ENCODE measurements at regions not wholly inside any gene's neighbourhood (a gene's known extent, or its start where the extent isn't known, plus 50 kb on each side); places are given as distances from the start of the nearest gene placed in this dataset.
"Not testable (repeated sequence)": the region's sequence is repeated elsewhere in the genome, so short reads cannot be mapped to it uniquely, and the experiment has no call there.

- H3K36me3 ChIP-seq (ENCODE audit: control insufficient read depth, insufficient read depth, low read length): no peaks in the 10 kb centered on the region
- no peaks in the 10 kb centered on the region for H3K27me3 ChIP-seq (ENCODE audit: control insufficient read depth, insufficient read depth, low read length)
- H3K4me2 ChIP-seq (ENCODE audit: low read length): no peak overlapping the region
- H3K4me1 ChIP-seq: no peaks in the 10 kb centered on the region
- no peak overlapping the region for H2AFZ ChIP-seq
- H3K9me3 ChIP-seq (ENCODE audit: control insufficient read depth, low read length): no peaks in the 10 kb centered on the region
- H3K4me3 ChIP-seq (ENCODE audit: low read depth, low read length): no peak overlapping the region
- H3K9ac ChIP-seq: no peak overlapping the region
- H3K27ac ChIP-seq: no peak overlapping the region
- H3K79me2 ChIP-seq: no peaks in the 10 kb centered on the region
- TF ChIP-seq CTCF (IDR thresholded peaks at IDR 0.05): no peak
Observed at GRCh38 chr7:110307776-110308175, 783.2 kb upstream of the LRRN3 start.

- Histone ChIP-seq H3K9me3 (ENCODE audit: control insufficient read depth, low read length) (no peaks in the 10 kb centered on the region), H3K4me2 (ENCODE audit: low read length) (no peak overlapping the region), H3K4me1 (no peaks in the 10 kb centered on the region), H3K36me3 (ENCODE audit: control insufficient read depth, insufficient read depth, low read length) (no peaks in the 10 kb centered on the region), H3K9ac (no peak overlapping the region), H2AFZ (no peak overlapping the region), H3K27me3 (ENCODE audit: control insufficient read depth, insufficient read depth, low read length) (no peaks in the 10 kb centered on the region), H3K4me3 (ENCODE audit: low read depth, low read length) (no peak overlapping the region), H3K27ac (no peak overlapping the region), H3K79me2 (no peaks in the 10 kb centered on the region)
- no peak for TF ChIP-seq CTCF (IDR thresholded peaks at IDR 0.05)
Observed at GRCh38 chr7:110308791-110309190, 782.1 kb upstream of the LRRN3 start.

GRCh38 chr7:110309941-110310340 is 781.0 kb upstream of the LRRN3 start:
- Histone ChIP-seq H3K79me2 (no peaks in the 10 kb centered on the region), H3K36me3 (ENCODE audit: control insufficient read depth, insufficient read depth, low read length) (no peaks in the 10 kb centered on the region), H3K4me1 (no peaks in the 10 kb centered on the region), H3K4me2 (ENCODE audit: low read length) (no peak overlapping the region), H3K9me3 (ENCODE audit: control insufficient read depth, low read length) (no peaks in the 10 kb centered on the region), H3K27ac (no peak overlapping the region), H3K9ac (no peak overlapping the region), H3K27me3 (ENCODE audit: control insufficient read depth, insufficient read depth, low read length) (no peaks in the 10 kb centered on the region), H2AFZ (no peak overlapping the region), H3K4me3 (ENCODE audit: low read depth, low read length) (no peak overlapping the region)
- TF ChIP-seq CTCF (IDR thresholded peaks at IDR 0.05): no peak

- no peaks in the 10 kb centered on the region for H3K4me1 ChIP-seq
- no peak overlapping the region for H3K27ac ChIP-seq
- H3K9me3 ChIP-seq (ENCODE audit: control insufficient read depth, low read length): no peaks in the 10 kb centered on the region
- H3K4me3 ChIP-seq (ENCODE audit: low read depth, low read length): no peak overlapping the region
- H3K9ac ChIP-seq: no peak overlapping the region
- H2AFZ ChIP-seq: no peak overlapping the region
- no peak overlapping the region for H3K4me2 ChIP-seq (ENCODE audit: low read length)
- no peaks in the 10 kb centered on the region for H3K36me3 ChIP-seq (ENCODE audit: control insufficient read depth, insufficient read depth, low read length)
- no peaks in the 10 kb centered on the region for H3K79me2 ChIP-seq
- no peak for TF ChIP-seq CTCF (IDR thresholded peaks at IDR 0.05)
- no peaks in the 10 kb centered on the region for H3K27me3 ChIP-seq (ENCODE audit: control insufficient read depth, insufficient read depth, low read length)
Observed at GRCh38 chr7:110311556-110311955, 779.4 kb upstream of the LRRN3 start.

GRCh38 chr7:110317541-110318265 is 773.2 kb upstream of the LRRN3 start:
- Histone ChIP-seq H3K9ac (no peak overlapping the region), H3K9me3 (ENCODE audit: control insufficient read depth, low read length) (no peaks in the 10 kb centered on the region), H3K4me1 (no peaks in the 10 kb centered on the region), H3K4me2 (ENCODE audit: low read length) (no peak overlapping the region), H2AFZ (no peak overlapping the region), H3K27me3 (ENCODE audit: control insufficient read depth, insufficient read depth, low read length) (no peaks in the 10 kb centered on the region), H3K79me2 (no peaks in the 10 kb centered on the region), H3K36me3 (ENCODE audit: control insufficient read depth, insufficient read depth, low read length) (peaks cover 2% of the 10 kb centered on the region), H3K4me3 (ENCODE audit: low read depth, low read length) (no peak overlapping the region), H3K27ac (no peak overlapping the region)
- TF ChIP-seq CTCF (IDR thresholded peaks at IDR 0.05): no peak

- H3K9me3 ChIP-seq (ENCODE audit: control insufficient read depth, low read length); H3K36me3 ChIP-seq (ENCODE audit: control insufficient read depth, insufficient read depth, low read length); H3K27ac ChIP-seq; H3K9ac ChIP-seq; H2AFZ ChIP-seq; H3K4me1 ChIP-seq; H3K4me2 ChIP-seq (ENCODE audit: low read length); H3K79me2 ChIP-seq; H3K27me3 ChIP-seq (ENCODE audit: control insufficient read depth, insufficient read depth, low read length); H3K4me3 ChIP-seq (ENCODE audit: low read depth, low read length): not testable (repeated sequence)
Observed at GRCh38 chr7:110320285-110320684, 770.6 kb upstream of the LRRN3 start.
